PFSK-1 (cell line): ENCODE measurements at regions not wholly inside any gene's neighbourhood (a gene's known extent, or its start where the extent isn't known, plus 50 kb on each side); places are given as distances from the start of the nearest gene placed in this dataset.

Source experiments
- REST ChIP-seq, 2 experiments: IDR thresholded peaks; 2 replicates each; pipeline versions ENCODE4 v1.6.1 to v1.8.0; 2011 to 2012; ENCODE audit warnings: low read depth in 2 of 2, low read length in 2 of 2, control low read depth in 1 of 2, inconsistent platforms in 1 of 2, mild to moderate bottlenecking in 1 of 2, moderate library complexity in 1 of 2; ENCODE audit not compliant: insufficient read depth in 1 of 2
- SIN3A ChIP-seq: IDR thresholded peaks from 2 replicates; pipeline ENCODE4 v1.6.1; 2012; ENCODE audit warnings: mild to moderate bottlenecking, low read length, moderate library complexity, borderline replicate concordance; ENCODE audit not compliant: insufficient read depth

DNA sequence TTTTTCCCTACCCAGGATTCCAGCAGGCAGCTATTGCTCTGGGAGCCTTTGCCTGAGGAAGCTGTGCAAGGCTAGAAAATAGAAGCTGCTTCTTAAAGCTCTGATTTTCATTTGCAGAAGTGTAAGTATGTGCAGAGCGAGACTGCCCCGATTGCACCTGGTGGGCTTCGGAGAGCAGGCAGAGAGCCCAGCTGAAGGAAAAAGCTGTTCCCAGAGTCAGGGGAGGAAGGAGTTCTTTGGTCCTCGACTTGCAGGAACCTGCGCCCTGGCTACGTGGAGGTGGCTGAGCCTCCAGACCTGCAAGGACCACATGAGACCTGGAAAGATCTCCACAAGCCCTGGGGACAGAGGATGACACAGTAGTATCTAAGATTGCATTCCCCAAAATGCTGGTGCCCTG is 235.0 kb upstream of the ARGLU1 start:
- TF ChIP-seq REST (IDR thresholded peaks at IDR 0.05; ENCODE audit: insufficient read depth in 1 of 2, low read depth in 2 of 2, low read length in 2 of 2) (no peak), SIN3A (no peak)
